ELR (cell line): ENCODE measurements at regions not wholly inside any gene's neighbourhood (a gene's known extent, or its start where the extent isn't known, plus 50 kb on each side); places are given as distances from the start of the nearest gene placed in this dataset.

Experiments
- DNase-seq: peaks from one replicate; pipeline ENCODE4 v3.0.0-alpha.2; 2015; ENCODE audit warnings: low read depth

GRCh38 chr20:52864916-52865605 is 107.1 kb upstream of the TSHZ2 start:
- DNase-seq: no peak

DNA sequence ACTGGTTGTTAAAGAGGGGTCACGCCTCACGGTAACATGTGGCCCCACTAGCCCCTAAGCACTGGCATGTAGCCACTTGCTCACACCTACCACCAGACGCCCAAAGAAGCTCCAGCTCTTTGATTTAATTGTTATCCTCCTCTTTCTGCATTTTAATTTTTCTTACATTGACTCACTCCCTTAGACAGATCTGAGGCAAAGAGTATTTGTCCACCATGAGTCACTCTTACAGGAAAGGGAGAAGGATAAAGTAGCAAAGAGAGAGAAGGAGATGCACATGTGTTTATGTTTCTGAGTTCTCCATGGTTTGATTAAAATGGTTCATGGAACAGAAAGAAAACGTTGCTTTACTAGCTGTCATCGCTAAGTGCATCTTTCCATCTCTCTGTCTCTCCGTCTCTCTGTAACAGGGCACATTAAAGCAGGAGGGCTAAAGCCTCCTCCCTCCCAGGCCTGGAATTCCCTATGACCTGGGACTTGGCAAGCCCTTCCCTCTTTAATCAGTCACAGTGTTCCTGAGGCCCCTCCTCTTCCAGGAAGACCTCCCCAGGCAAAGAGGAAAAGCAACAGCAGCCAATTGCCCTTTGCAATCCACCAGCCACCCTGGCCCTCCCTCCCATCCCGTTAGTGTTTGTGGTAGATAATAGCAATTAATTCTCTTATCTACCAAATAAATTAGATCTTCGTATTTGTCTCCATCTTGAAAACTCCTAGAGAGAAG is 112.8 kb upstream of the TSHZ2 start:
- DNase-seq: no peak

- DNase-seq: no peak
Measured at GRCh38 chr20:52852714-52853113, 119.4 kb upstream of the TSHZ2 start.

GRCh38 chr20:52847731-52848359 is 124.3 kb upstream of the TSHZ2 start:
- no peak for DNase-seq

DNA sequence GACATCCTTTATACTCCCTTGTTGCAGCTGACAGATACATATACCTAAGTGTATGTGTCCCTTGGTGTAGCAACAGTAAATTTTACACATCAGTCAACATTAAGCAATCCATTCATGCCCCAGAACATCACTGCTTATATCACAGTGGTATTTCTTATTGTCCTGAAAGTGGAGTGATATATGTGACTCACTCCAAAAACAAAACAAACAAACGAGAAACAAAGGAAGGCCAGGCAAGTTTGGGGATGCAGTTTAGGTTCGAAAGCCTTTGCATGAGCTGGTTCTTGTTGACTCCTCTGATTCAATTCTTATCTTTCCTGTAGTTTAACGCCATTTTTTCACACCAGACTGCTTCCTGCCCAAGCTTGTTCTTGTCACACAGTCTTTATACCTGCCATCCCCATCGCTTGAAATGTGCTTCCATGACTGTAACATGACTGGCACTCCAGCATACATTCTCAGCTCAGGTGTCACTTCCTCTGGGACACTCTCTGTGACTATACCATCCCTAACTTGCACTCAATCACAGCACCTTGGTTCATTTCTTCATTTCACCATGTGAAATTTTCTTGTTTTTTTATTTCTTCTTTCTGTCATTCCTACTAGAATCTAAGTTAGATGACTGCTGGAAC is 125.0 kb upstream of the TSHZ2 start:
- no peak for DNase-seq

DNA sequence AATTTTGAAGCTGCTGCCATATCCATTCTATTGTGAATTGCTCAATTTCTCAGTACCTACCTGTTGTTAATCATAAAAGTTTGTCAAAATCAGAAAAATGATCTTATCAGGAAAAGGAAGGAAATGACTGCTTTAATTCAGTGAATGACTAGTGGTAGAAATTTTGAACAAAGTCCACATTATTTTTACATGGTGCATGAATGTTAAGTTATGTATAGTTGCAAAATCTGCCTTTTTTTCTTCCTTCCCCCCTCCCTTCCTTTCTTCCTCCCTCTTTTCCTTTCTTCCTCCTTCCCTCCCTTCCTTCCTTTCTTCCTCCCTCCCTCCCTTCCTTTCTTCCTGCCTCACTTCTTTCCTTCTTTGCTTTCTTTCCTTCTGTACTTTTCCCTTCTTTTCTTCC is 127.1 kb upstream of the TSHZ2 start:
- DNase-seq: no peak

GRCh38 chr20:52843425-52843824 is 128.7 kb upstream of the TSHZ2 start:
- DNase-seq: no peak

DNA sequence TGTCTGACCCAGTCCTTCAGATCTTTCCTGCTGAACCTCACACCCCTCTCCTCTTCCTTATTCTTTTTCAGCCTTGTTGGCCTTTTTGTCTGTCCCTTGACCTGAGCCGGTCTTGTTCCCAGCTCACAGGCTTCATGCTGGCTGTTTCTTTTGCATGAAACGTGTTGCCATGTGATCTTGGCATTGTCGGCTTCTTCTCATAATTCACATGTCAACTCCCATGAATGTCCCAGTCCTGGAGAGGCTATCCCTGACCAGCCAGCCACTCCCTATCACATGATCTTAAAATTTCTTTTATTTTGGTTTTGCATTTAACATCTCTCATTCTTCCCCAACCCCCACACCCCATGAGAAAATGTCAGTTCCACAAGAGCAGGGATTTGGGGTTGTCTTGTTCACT is 131.2 kb upstream of the TSHZ2 start:
- no peak for DNase-seq

DNA sequence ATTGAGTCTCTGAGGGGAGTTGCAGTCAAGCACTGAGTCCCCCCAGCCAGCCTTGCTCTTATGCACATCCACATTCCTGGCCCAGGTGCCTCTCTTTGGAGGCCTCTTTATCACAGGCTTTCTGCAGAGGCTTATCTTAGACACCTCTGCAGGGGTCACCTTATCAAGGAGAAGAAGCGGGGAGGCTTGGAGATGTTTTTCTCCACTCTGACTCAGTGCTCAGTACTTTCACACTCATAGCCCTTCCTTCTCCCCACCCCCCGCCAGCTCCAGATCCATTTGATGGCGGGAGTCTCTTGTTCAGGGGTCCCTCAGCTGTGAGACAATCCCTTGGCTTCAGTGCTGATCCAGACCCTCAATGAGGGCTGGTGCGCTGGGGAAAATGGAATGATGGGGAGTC is 132.1 kb upstream of the TSHZ2 start:
- DNase-seq: no peak

GRCh38 chr20:52838510-52839241 is 133.5 kb upstream of the TSHZ2 start:
- no peak for DNase-seq

- no peak for DNase-seq
Measured at GRCh38 chr20:52837378-52837777, 134.8 kb upstream of the TSHZ2 start.

DNA sequence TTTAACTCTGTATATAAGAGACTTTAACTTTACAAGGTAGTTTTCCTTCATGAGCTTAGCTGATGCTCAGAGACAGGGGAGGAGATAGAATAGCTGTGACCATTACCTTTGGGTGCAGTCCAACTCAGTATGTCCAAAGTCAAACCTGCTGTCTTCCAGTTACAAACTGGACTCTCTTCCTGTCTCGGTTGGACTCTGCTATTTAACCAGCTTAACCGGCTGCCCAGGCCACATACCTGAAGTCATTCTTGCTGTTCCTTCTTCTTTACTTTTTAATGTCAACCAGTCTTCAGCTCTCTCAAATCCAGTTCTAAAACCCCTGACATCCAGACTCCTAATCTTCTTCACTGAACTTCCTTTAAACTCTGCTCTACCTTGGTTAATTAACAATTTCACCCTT is 138.3 kb upstream of the TSHZ2 start:
- no peak for DNase-seq

DNA sequence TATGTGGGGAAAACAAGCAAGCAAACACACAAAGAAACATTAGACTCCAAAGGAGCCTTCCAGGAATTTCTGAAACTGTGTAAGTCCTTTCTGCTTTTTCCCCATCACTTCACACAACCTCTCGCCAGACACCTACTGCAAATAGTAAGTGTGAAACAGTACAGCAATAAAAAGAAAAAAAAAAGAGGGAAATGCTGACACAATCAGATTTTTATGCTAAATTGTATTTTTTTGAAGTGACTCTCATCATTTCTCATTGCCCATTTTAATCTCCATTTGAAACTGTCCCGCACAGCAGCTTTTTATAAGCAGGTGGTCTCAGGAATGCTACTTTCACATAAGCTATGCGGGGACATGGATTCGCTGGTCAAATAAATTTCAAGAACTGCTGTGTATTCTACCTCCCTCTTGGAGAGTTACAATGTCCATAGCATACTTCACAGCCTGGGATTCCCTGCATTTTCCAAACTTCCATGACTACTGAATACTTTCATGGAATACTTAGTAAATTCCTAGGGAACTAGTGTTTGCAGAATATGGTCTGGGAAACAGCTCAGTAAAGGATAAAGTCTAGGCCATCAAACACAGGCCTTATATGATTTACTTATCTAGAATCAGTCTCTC is 139.9 kb upstream of the TSHZ2 start:
- no peak for DNase-seq

DNA sequence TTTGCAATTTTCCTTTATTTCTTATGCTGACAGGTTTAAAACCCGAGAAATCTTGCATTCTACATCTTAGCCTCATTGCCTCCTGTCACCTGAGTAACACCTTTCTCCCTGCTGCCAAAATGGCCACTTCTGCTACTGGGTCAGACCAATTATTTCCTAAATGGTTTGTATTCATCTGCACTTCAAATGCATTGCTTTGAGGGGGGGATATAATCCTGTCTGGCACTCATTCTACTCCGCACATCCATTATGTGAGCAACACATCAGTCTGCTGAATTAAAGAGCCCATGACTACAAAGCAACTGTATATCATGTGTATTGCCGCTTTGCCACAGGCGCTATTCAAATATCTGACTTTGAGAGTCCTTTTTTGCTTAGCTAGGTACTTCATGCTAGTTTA is 141.6 kb upstream of the TSHZ2 start:
- DNase-seq: no peak

- no peak for DNase-seq
Measured at GRCh38 chr20:52829111-52829510, 143.0 kb upstream of the TSHZ2 start.

DNA sequence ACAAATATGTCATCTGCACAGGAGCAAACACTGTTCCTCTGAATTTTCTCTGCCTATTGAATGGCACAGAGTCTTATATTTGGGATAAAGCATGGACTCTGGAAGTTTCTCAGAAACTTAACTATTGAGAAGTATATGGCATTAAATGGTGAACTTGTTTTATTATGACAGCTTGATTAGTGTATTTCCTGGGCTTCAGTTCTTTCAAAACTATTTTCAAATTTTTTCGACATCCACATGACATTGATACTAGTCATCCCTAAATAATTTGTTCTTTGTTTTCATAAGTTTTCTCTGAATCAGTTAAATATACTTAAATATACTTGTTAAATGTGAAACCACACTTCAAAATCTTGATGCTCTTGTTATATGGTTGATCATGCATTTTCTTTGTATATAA is 144.0 kb upstream of the TSHZ2 start:
- no peak for DNase-seq

DNA sequence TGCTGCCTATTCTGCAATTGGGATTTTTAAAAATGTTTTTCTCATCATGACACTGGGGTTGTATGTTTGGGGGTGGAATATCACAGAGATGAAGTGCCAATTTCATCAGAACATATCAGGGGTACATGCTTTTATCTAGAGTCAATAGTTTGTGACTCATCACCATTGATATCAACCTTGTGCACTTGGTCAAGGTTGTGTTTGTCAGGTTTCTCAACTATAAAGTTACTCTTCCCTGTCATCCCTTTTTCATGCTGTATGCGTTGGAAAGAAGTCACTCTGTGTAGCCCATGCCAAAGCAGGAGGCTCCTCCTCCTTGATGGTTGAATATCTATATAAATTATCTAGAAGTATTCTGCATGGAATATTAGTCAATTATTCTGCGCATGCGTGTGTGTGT is 145.4 kb upstream of the TSHZ2 start:
- DNase-seq: no peak

DNA sequence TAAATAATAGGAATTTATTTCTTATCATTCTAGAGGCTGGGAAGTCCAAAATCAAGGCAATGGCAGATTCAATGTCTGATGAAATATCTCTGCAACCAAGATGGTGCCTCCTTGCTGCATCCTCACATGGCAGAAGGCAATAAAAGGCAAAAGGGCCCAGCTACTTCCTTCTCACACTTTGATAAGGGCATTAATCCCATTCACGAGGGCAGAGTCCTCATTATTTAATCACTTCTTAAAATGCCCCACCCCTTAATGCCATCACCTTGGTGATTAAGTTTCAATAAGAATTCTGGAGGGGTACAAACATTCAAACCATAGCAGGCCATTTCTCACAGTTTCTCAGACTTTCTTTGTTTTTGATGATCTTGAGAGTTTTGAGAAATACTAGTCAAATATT is 145.8 kb upstream of the TSHZ2 start:
- DNase-seq: no peak

- no peak for DNase-seq
Measured at GRCh38 chr20:52824494-52825216, 147.5 kb upstream of the TSHZ2 start.

DNA sequence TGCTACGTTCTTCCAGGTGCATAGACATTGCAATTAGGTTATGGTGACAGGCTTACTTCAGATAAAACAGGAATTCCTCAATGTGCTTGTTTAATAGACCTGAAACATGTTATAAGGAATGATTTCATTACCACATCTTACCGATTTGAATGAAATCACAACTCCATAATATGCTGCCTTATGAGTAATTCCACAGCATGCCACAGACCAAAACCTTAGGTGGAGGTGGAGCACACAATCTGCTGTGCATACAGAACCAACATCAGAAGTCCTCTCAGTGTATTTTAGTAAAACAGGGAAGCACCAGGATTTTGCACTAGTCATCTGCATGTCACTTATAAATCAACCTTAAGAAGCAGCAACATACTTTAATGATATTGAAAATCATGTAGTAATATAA is 148.9 kb upstream of the TSHZ2 start:
- no peak for DNase-seq

DNA sequence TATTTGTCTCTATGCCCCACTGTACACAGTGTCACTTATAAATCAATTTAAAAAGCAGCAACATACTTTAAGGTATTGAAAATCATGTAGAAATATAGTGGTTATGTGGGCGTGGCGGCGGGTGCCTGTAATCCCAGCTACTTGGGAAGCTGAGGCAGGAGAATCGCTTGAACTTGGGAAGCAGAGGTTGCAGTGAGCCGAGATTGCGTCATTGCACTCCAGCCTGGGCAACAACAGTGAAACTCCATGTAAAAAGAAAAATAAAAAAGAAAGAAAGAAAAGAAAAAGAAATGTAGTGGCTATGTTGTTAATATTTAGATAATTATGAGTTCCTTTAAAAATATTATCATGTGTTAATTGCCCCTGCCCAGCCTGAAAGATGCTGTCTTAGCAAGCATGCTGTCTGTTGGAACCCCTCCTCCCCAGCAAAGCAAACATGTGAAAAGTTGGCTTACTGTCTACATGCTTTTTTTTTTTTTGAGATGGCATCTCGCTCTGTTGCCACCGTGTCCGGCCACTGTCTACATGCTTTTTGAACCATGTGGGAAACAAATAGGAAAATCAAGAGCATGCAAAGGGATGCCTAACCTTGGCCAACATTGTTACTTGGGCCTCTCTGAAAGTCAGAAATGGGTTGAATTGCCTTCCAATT is 151.4 kb upstream of the TSHZ2 start:
- no peak for DNase-seq
